Activated naive CD8-positive, alpha-beta T cell treated with anti-CD3 and anti-CD28 coated beads for 36 hours (primary cell): ENCODE measurements at regions not wholly inside any gene's neighbourhood (a gene's known extent, or its start where the extent isn't known, plus 50 kb on each side); places are given as distances from the start of the nearest gene placed in this dataset.

Experiments
- DNase-seq: peaks from one replicate; pipeline ENCODE4 v3.0.0; 2021
- H3K27ac Mint-ChIP-seq: one replicate; pipeline ENCODE4 v1.8.0; 2022; ENCODE audit warnings: mild to moderate bottlenecking, moderate library complexity, mixed read lengths
- H3K27me3 Mint-ChIP-seq: one replicate; pipeline ENCODE4 v1.8.0; 2022; ENCODE audit warnings: mild to moderate bottlenecking, mixed read lengths
- H3K36me3 Mint-ChIP-seq: one replicate; pipeline ENCODE4 v1.8.0; 2021; ENCODE audit warnings: mild to moderate bottlenecking, mixed read lengths
- H3K4me1 Mint-ChIP-seq: one replicate; pipeline ENCODE4 v1.8.0; 2021; ENCODE audit warnings: mixed read lengths
- H3K4me3 Mint-ChIP-seq: one replicate; pipeline ENCODE4 v1.8.0; 2022; ENCODE audit warnings: mild to moderate bottlenecking, moderate library complexity, mixed read lengths
- H3K9me3 Mint-ChIP-seq: one replicate; pipeline ENCODE4 v1.8.0; 2022; ENCODE audit warnings: mixed read lengths

DNA sequence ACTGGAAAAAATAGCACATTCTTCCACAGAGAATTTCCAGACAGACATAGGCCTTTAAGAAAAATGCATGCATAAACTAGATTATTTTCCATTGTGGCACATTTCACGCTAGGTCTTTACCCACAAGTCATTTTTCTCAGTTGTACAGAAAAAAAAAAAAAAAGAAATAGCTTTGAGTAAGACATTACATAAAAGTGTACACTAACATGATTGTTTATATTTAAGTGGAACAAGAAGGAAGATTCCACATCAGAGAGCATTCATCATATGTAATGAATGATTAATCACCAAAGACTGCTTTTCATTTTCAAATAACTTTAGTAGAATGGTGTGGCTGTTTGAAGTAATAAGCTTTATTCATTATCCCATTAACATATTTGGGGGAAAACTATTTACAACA lies 1270.2 kb upstream of the AGA start:
- Mint-ChIP-seq H3K9me3 (peaks cover 6% of the 10 kb centered on the region), H3K4me1 (no peaks in the 10 kb centered on the region), H3K4me3 (no peak overlapping the region), H3K27me3 (no peaks in the 10 kb centered on the region), H3K36me3 (no peaks in the 10 kb centered on the region), H3K27ac (no peak overlapping the region)
- no peak for DNase-seq

DNA sequence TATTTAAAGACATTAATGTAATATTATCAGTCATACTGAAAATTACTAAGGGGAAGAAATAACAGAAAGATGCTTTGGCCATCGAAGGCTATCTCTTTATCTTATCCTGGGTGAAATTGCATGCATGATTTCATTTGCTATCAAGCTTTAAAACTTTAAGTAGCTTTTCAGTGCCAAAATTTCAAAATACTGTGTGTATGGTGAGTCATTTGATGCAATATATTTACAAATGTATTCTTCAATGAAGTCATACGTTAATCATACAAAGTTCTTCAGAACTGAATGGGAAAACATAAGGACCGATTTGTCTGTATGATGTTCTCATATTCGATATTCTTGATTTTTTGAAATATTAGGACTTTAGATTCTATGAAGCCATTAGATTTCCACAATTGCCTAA lies 1295.8 kb upstream of the AGA start:
- H3K9me3 Mint-ChIP-seq = no peaks in the 10 kb centered on the region
- DNase-seq = no peak
- H3K4me1 Mint-ChIP-seq = no peaks in the 10 kb centered on the region
- no peak overlapping the region for H3K4me3 Mint-ChIP-seq
- H3K27me3 Mint-ChIP-seq = no peaks in the 10 kb centered on the region
- H3K36me3 Mint-ChIP-seq = no peaks in the 10 kb centered on the region
- H3K27ac Mint-ChIP-seq = no peak overlapping the region

DNA sequence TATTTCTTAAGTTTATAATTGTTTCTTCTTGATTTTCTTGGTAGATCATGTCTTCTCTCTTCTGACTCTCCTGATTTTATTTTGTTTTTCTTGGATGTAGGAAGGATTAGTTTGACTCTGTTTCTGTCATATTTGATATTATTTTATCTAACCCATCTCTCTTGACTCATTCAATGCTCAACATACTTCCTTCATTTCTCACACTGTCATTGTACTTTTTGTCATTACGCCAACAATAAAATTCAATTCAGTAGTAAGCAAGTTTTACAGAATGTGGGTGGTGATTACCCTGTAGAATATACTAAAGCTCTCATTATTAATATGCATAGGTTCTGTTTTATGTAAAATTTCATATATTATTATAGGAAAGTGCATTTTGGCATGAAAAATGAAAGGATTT lies 1303.0 kb upstream of the AGA start:
- no peak overlapping the region for H3K27ac Mint-ChIP-seq
- no peak for DNase-seq
- no peak overlapping the region for H3K4me3 Mint-ChIP-seq
- no peaks in the 10 kb centered on the region for H3K4me1 Mint-ChIP-seq
- H3K9me3 Mint-ChIP-seq = peaks cover 3% of the 10 kb centered on the region
- no peaks in the 10 kb centered on the region for H3K36me3 Mint-ChIP-seq
- no peaks in the 10 kb centered on the region for H3K27me3 Mint-ChIP-seq

DNA sequence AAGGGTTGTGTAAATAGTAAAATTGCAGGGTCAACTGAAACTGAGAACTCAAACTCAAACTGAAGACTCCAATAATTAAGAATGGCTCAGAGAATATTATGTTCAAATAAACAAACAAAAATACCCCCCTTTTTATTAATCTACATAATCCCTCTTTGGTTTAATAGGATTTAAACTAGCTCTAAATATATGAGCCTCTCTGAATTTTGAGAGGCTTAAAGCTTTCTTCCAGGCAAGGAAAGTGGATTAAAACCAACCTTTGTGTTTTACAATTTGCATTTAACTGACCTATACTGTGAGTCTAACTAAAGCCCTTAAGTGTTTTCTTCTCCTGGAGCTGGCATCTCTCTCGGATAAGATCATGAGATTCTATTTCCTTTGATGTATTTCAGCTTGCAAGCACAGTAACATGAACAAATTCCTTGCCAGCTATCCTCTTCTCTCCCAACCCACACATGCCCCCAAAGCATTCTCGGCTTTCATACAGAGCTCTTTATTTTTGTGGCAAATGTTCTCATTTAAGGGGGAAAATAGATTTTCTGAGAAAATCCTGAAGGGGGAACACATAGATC lies 1310.8 kb upstream of the AGA start:
- no peak for DNase-seq
- Mint-ChIP-seq H3K9me3 (peaks cover 5% of the 10 kb centered on the region), H3K4me1 (no peaks in the 10 kb centered on the region), H3K4me3 (no peak overlapping the region), H3K27ac (no peak overlapping the region), H3K27me3 (no peaks in the 10 kb centered on the region), H3K36me3 (no peaks in the 10 kb centered on the region)

DNA sequence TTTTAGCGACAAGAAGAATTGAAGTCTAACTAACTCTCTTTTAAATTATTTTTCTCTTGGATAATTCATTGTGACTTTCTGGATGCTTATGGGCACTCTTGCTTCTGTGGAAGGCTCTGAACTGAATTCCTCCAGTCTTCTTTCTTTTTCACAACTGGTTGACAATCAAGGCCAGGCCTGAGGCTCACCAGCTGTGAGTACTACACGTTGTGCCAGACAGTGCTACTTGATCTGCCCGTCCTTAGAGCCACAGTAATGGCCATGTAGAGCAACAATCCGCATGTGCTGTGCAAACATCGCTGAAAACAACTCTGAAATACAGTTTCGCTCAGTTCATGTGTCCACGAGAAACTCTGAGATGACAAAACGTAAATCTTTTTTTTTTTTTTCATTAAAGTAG lies 1336.3 kb upstream of the AGA start:
- no peak overlapping the region for H3K27ac Mint-ChIP-seq
- no peaks in the 10 kb centered on the region for H3K4me1 Mint-ChIP-seq
- no peaks in the 10 kb centered on the region for H3K36me3 Mint-ChIP-seq
- H3K27me3 Mint-ChIP-seq = no peaks in the 10 kb centered on the region
- no peak overlapping the region for H3K4me3 Mint-ChIP-seq
- no peak for DNase-seq
- H3K9me3 Mint-ChIP-seq = peaks cover 2% of the 10 kb centered on the region

DNA sequence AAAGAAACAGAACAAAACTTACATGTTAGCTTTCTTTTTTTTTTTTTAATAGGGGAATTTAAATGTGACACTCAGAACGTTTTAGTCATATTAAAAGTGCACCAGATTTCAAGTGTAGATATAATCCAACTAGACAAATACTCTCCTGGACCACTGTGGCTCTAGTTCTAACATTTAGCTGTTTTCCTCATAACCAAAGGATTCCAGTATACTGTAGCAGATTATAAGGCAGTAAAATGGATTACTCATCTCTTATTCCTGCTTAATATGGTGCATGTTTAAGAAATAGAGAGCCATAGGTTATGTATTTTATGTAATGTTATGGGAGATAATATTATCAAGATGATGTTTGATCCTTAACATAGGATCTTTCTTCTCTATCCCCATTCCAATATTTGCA lies 1339.5 kb upstream of the AGA start:
- no peaks in the 10 kb centered on the region for H3K4me1 Mint-ChIP-seq
- H3K4me3 Mint-ChIP-seq = no peak overlapping the region
- H3K27ac Mint-ChIP-seq = no peak overlapping the region
- peaks cover 2% of the 10 kb centered on the region for H3K9me3 Mint-ChIP-seq
- H3K36me3 Mint-ChIP-seq = no peaks in the 10 kb centered on the region
- DNase-seq = no peak
- no peaks in the 10 kb centered on the region for H3K27me3 Mint-ChIP-seq

DNA sequence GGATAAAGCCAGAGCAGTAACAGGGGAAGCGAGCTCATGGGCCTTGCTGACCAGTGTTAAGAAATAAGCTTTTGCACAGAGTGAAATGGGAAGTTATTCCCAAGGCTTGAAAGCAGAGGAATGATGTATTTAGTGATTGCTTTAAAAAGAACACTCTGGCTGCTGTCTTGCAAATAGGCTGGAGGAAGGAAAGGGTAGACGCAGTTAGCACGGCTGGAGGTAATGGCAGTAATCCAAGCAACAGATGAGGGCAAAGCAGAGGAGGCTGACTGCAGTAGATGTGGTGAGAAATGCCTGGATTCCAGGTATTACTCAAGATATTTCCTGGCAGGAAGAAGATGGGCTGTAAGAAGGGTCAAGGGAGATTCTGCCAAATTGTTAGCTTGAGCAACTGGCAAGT lies 1342.3 kb upstream of the AGA start:
- Mint-ChIP-seq H3K4me3 (no peak overlapping the region), H3K36me3 (no peaks in the 10 kb centered on the region), H3K9me3 (peaks cover 2% of the 10 kb centered on the region), H3K27ac (no peak overlapping the region), H3K4me1 (no peaks in the 10 kb centered on the region), H3K27me3 (no peaks in the 10 kb centered on the region)
- DNase-seq = no peak

DNA sequence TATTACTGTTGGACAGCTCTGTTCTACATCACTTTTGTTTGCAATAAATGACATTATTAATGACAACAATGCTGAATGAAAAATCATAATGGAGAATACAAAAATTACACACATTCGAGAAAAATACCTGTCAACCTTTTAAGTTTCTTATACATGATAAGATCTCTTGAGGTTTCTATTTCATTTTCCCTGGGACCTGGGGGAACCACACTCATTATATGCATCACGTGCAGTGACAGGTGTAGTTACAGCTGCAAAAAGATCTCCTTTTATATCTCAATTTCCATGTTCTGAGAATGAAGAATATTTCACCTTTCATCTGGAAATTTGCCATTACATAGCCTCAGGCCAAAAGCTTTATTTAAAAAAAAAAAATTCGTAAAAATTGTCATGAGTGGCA lies 1347.0 kb upstream of the AGA start:
- Mint-ChIP-seq H3K27me3 (no peaks in the 10 kb centered on the region), H3K27ac (no peak overlapping the region), H3K36me3 (no peaks in the 10 kb centered on the region)

DNA sequence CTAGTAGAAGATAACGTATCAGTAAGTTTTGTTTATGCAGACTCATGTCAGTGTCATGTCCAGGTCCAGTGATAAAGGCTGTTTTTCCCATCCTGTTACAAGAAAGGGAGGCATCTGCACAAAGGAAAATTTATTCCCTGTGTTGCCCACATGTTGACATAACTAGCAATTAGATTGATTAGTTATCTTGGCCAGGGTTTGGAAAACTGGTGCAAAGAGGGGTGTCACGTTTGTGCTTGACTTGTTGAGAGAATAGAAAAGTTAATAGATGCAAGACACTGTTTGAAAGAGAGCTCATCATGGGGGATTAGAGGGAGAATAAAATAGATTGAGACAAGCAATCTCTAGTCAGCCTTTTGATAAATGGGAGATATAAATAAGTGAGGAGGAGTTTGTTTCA lies 1357.0 kb upstream of the AGA start:
- Mint-ChIP-seq H3K36me3 (no peaks in the 10 kb centered on the region), H3K4me3 (no peak overlapping the region), H3K4me1 (no peaks in the 10 kb centered on the region), H3K27me3 (no peaks in the 10 kb centered on the region), H3K27ac (no peak overlapping the region), H3K9me3 (peaks cover 2% of the 10 kb centered on the region)
- DNase-seq = no peak

More for the DNA sequence above, 1347.0 kb upstream of the AGA start:
- Mint-ChIP-seq H3K9me3 (peaks cover 3% of the 10 kb centered on the region), H3K4me1 (no peaks in the 10 kb centered on the region), H3K4me3 (no peak overlapping the region)
- DNase-seq = no peak

DNA sequence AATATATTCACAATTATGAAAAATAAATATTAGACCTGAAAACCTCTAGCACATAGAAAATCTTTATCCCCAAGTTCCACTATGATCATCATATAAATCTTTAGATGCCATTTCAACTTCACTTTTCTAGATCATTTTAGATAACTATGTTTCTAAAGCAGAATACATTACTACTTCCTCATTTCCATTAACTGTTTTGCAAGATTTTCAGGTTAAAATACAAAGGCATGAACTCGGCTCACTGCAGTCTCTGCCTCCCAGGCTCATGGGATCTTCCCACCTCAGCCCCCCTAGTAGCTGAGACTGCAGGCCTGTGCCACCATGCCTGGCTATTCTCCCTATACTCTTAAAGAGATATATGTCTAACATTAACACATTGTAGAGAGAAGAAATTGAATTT lies 1365.9 kb upstream of the AGA start:
- Mint-ChIP-seq H3K27ac (no peak overlapping the region), H3K4me1 (no peaks in the 10 kb centered on the region), H3K27me3 (no peaks in the 10 kb centered on the region), H3K9me3 (no peaks in the 10 kb centered on the region), H3K36me3 (no peaks in the 10 kb centered on the region), H3K4me3 (no peak overlapping the region)
- no peak for DNase-seq

DNA sequence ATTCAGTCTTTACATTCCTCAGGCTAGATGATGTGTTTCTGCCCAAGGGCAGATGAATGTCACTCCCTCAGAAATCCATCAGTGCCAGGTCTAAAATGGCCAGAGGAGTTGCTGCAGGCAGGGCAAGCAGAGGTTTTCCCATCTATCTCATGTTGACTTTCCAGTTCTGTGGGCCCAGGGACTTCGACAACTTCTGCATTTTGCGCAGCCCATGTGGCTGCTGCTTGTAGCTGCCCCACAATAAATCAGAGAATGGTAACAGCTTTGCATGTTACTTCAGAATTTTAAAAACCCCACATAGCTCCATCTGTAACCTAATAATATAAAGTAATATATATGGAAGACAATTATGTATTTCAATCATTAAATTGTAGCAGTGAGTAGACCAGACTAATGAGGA lies 1367.7 kb upstream of the AGA start:
- Mint-ChIP-seq H3K4me3 (no peak overlapping the region), H3K27ac (no peak overlapping the region), H3K4me1 (no peaks in the 10 kb centered on the region), H3K9me3 (no peaks in the 10 kb centered on the region), H3K27me3 (no peaks in the 10 kb centered on the region), H3K36me3 (no peaks in the 10 kb centered on the region)
- DNase-seq = no peak

DNA sequence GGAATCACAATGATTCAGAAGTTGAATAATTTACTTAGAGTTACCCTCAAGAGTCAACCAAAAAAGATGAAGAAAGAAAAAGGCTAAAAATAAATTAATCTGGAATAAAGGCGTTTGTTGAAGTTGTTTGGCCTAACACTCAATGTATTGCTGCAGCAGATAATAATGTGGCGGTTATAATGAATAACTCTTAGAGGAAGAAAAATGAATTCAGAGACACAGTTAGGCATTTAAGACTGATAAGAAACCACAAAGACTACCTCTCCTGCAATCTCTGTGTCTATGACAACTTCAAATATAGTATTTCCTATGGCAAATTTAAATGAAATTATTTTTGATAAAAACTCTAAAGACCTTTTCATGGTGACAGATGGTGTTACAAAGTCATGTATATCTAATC lies 1369.1 kb upstream of the AGA start:
- Mint-ChIP-seq H3K27me3 (no peaks in the 10 kb centered on the region), H3K27ac (no peak overlapping the region), H3K36me3 (no peaks in the 10 kb centered on the region), H3K9me3 (no peaks in the 10 kb centered on the region), H3K4me1 (no peaks in the 10 kb centered on the region), H3K4me3 (no peak overlapping the region)
- no peak for DNase-seq

DNA sequence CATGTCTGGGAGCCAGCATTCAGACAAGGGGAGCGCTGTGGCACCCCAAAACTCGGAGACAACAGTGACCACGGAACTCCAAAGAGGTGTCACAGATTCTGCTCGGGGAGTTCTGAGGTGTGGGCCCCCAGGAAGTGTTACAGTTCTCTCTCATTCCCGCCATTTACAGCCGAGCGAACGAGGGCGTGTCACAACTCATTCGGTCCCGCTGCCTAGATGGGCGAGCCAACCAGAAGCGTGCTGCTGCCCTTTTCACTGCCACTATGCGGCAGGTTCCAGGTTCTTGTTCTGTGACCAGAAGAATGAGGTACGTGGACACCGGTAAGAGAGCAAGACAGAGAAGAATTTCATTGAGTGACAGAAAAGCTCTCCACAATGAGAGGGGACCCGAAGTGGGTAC lies 1370.6 kb upstream of the AGA start:
- Mint-ChIP-seq H3K27ac (no peak overlapping the region), H3K4me3 (no peak overlapping the region), H3K9me3 (no peaks in the 10 kb centered on the region), H3K27me3 (no peaks in the 10 kb centered on the region), H3K4me1 (no peaks in the 10 kb centered on the region), H3K36me3 (no peaks in the 10 kb centered on the region)
- no peak for DNase-seq

DNA sequence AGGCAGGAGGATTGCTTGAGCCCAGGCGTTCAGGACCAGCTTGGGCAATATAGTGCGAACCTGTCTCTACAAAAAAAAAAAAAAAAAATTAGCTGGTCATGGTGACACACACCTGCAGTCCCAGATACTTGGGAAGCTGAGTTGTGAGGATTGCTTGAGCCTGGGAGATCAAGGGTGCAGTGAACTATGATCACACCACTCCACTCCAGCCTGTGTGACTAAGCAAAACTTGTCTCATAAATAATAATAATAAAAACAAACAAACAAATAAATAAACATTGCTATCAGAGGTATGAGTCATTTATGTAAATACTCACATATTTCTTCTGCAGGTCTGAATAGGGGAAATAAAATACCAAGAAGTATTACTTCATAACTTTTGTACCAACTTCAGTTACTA lies 1372.7 kb upstream of the AGA start:
- no peaks in the 10 kb centered on the region for H3K27me3 Mint-ChIP-seq
- H3K4me1 Mint-ChIP-seq = no peaks in the 10 kb centered on the region
- H3K9me3 Mint-ChIP-seq = no peaks in the 10 kb centered on the region
- no peaks in the 10 kb centered on the region for H3K36me3 Mint-ChIP-seq
- no peak for DNase-seq
- no peak overlapping the region for H3K4me3 Mint-ChIP-seq
- H3K27ac Mint-ChIP-seq = no peak overlapping the region

DNA sequence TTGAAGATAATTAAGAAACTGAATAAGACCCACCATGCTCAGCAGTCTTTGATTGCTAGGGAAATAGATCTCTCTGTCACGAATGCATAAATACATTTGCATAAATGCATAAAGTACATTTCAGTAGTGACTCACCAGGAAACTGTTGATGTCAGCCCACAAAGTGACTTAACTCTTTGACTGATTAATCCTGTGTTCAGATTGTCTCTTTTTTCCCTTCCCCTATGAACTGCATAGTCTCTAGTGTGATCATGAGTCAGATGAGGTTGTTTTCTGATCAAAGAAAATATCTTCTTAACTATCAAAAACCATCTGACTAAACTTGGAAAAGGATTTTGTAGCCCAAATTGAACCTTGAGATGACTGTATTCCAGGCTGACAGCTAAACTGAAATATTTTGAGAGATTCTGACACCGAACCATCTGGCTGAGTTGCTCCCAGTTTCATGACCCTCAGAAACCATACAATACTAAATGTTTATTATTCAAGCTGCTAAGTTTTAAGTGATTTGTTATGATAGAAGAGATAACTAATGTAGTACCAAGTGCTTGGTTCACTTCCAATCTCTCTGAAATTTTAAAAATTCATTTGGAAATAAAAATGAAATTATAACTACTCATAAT lies 1381.5 kb upstream of the AGA start:
- Mint-ChIP-seq H3K36me3 (no peaks in the 10 kb centered on the region), H3K4me1 (no peaks in the 10 kb centered on the region), H3K9me3 (peaks cover 6% of the 10 kb centered on the region)

DNA sequence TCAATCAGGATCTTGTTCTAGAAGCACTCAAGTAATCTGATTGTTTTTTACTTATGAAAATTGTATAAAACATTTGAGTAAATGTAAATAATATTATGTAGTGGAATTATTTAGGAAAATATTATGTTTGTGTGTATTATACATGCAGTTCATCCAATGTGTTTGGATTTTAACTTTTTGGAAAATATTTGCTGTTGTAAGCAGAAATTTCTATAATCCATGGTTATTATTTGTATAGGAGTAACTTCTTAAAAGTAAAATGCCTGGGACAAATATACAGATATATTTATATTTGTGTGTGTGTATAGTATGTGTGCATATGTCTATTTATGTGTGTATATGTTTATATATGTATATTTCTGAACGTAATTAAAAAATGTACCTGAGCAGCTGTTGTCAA lies 1394.6 kb upstream of the AGA start:
- no peak for DNase-seq
- Mint-ChIP-seq H3K4me1 (no peaks in the 10 kb centered on the region), H3K9me3 (peaks cover 2% of the 10 kb centered on the region), H3K27me3 (no peaks in the 10 kb centered on the region), H3K4me3 (no peak overlapping the region), H3K36me3 (no peaks in the 10 kb centered on the region), H3K27ac (no peak overlapping the region)

More for the DNA sequence above, 1381.5 kb upstream of the AGA start:
- no peak overlapping the region for H3K4me3 Mint-ChIP-seq
- H3K27ac Mint-ChIP-seq = no peak overlapping the region
- H3K27me3 Mint-ChIP-seq = no peaks in the 10 kb centered on the region
- DNase-seq = no peak
